Gastrocnemius medialis (tissue), 4 donors: ENCODE measurements at regions not wholly inside any gene's neighbourhood (a gene's known extent, or its start where the extent isn't known, plus 50 kb on each side); places are given as distances from the start of the nearest gene placed in this dataset.

Source experiments
- ATAC-seq, 2 donors: fragments of 150-250 bp; one replicate each; pipeline ENCODE4 v1.9.1; 2016
- DNase-seq, 2 donors: peaks; one replicate each; pipeline ENCODE4 v3.0.0-alpha.2; 2019
- H3K27ac ChIP-seq, 4 donors: fragments of 200-600 bp; sonication (generic); 1 replicate in 1 of 4; 2 replicates in 3 of 4; pipeline ENCODE4 v1.5.1; 2016 to 2018; ENCODE audit warnings: mild to moderate bottlenecking in 2 of 4, moderate library complexity in 1 of 4
- H3K27me3 ChIP-seq, 3 donors: fragments of 200-600 bp; sonication (generic) in 2 of 3; 1 replicate in 1 of 3; 2 replicates in 2 of 3; pipeline versions ENCODE4 v1.5.1 to v1.6.0; 2016 to 2019; ENCODE audit warnings: mild to moderate bottlenecking in 1 of 3, moderate library complexity in 1 of 3
- H3K36me3 ChIP-seq, 2 donors: fragments of 200-600 bp; sonication (generic) in 1 of 2; one replicate each; pipeline ENCODE4 v1.5.1; 2017 to 2018
- H3K4me1 ChIP-seq, 2 donors: fragments of 200-600 bp; sonication (generic) in 1 of 2; one replicate each; pipeline ENCODE4 v1.5.1; 2016 to 2017; ENCODE audit warnings: mild to moderate bottlenecking in 2 of 2
- H3K4me3 ChIP-seq, 4 donors: fragments of 200-600 bp; sonication (generic) in 3 of 4; 1 replicate in 1 of 4; 2 replicates in 3 of 4; pipeline ENCODE4 v1.5.1; 2016 to 2019; ENCODE audit warnings: mild to moderate bottlenecking in 2 of 4
- H3K9me3 ChIP-seq, 3 donors: fragments of 200-600 bp; sonication (generic) in 2 of 3; 1 replicate in 1 of 3; 2 replicates in 2 of 3; pipeline ENCODE4 v1.5.1; 2016 to 2019
- POLR2A ChIP-seq, 2 donors: fragments of 450-650 bp; IDR thresholded peaks; one replicate each; pipeline ENCODE4 v1.6.1; 2017; ENCODE audit warnings: antibody characterized with exemption in 2 of 2, mild to moderate bottlenecking in 2 of 2, moderate library complexity in 2 of 2
- in situ Hi-C, 4 donors: fragments of 200-750 bp; cut with MboI; loops; one replicate each; pipeline versions ENCODE4 v1.15.0 to v1.8.0; 2017; ENCODE audit warnings: low sequenced_read_pairs in 4 of 4
- intact Hi-C: fragments of 100-400 bp; cut with DNase I; formaldehyde crosslinking; loops from one replicate; pipeline ENCODE4 v1.15.1; 2023; ENCODE audit warnings: low total_unique reads
- TF ChIP-seq, protein P1 (sequence below), 5 experiments: fragments of 450-650 bp in 3 of 5; fragments of 200-600 bp in 2 of 5; sonication (generic) in 2 of 5; IDR thresholded peaks in 4 of 5; conservative IDR thresholded peaks in 1 of 5; 1 replicate in 4 of 5; 2 replicates in 1 of 5; pipeline ENCODE4 v1.5.1; 2016 to 2019; ENCODE audit warnings: antibody characterized with exemption in 5 of 5, mild to moderate bottlenecking in 3 of 5, moderate library complexity in 3 of 5

DNA sequence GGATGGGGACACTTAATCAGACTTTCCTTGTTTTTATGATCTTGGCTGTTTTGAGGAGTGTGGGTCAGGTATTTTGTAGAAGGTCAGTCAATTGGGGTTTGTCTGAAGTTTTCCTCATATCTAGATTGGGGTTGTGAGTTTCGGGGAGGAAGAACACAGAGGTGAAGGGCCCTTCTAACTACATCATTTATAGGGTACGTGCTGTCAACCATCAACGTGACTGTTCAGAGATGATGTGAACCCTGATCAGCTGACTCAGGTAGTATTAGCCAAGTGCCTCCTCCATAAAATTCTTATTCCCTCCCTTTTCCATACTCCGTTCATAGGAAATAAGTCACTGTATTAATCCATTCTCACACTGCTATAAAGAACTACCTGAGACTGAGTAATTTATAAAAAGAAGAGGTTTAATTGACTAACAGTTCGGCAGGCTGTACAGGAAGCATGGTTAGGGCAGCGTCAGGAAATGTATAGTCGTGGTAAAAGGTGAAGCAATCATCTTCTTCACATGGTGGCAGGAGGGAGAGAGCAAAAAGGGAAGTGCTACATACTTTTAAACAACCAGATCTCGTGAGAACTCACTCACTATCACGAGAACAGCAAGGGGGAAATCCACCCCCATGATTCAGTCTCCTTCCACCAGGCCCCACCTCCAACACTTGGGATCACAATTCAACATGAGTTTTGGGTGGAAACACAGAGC, 547.1 kb upstream of the LINC00305 start:
- H3K4me3 ChIP-seq, result no peak overlapping the region
- no peaks in the 10 kb centered on the region for H3K4me1 ChIP-seq
- H3K27ac ChIP-seq, result no peak overlapping the region
- H3K27me3 ChIP-seq, result no peaks in the 10 kb centered on the region
- no peak for TF ChIP-seq POLR2A (IDR thresholded peaks at IDR 0.05)
- TF ChIP-seq, protein P1, sequence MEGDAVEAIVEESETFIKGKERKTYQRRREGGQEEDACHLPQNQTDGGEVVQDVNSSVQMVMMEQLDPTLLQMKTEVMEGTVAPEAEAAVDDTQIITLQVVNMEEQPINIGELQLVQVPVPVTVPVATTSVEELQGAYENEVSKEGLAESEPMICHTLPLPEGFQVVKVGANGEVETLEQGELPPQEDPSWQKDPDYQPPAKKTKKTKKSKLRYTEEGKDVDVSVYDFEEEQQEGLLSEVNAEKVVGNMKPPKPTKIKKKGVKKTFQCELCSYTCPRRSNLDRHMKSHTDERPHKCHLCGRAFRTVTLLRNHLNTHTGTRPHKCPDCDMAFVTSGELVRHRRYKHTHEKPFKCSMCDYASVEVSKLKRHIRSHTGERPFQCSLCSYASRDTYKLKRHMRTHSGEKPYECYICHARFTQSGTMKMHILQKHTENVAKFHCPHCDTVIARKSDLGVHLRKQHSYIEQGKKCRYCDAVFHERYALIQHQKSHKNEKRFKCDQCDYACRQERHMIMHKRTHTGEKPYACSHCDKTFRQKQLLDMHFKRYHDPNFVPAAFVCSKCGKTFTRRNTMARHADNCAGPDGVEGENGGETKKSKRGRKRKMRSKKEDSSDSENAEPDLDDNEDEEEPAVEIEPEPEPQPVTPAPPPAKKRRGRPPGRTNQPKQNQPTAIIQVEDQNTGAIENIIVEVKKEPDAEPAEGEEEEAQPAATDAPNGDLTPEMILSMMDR (IDR thresholded peaks at IDR 0.05 in 4 of 5, conservative IDR thresholded peaks at IDR 0.05 in 1 of 5), result no peak
- H3K9me3 ChIP-seq, result no peaks in the 10 kb centered on the region
- no peaks in the 10 kb centered on the region for H3K36me3 ChIP-seq
- intact Hi-C loops, result no loop called here
- DNase-seq, result no peak
- no peak for ATAC-seq
- in situ Hi-C loops, result no loop called here

DNA sequence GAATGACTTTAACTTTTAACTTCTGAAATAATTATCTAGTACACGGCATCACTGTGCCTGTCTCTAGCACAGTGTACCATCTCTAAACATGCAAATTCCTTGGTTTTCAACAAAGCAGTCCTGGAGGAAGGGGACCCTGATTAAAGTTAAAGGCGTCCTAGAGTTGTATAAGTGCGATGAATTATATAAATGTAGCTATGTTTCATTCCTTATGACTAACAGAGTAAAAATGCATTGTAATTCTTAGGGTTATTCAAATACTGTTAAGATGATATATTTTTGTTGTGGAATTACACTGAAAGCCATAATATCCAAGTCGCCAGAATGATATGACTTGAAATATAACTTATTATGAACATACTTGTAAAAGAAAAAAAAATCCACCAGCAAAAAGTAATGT, 544.9 kb upstream of the LINC00305 start:
- TF ChIP-seq POLR2A (IDR thresholded peaks at IDR 0.05), result no peak
- TF ChIP-seq, protein P1 (IDR thresholded peaks at IDR 0.05 in 4 of 5, conservative IDR thresholded peaks at IDR 0.05 in 1 of 5), result no peak
- in situ Hi-C loops, result no loop called here

DNA sequence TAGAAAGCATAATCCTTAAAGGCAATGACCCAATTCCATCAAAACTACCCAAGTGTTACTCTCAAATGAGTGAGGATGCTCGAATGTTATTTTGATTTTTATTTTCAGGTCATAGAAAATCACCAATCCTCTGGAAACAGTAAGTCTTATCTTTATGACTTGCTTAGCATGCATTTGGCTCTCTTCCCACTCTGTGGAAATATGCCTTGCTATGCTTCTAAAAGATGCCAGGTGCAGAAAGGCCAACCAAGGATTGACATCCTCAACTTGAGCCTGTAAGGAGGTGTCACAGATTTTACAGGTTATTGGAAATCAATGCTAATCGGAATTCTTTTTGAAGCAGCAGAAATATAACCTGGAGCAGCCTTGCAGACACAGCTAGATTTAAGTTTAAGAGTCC, 543.9 kb upstream of the LINC00305 start:
- no peak for ATAC-seq
- H3K9me3 ChIP-seq, result no peaks in the 10 kb centered on the region
- in situ Hi-C loops (no loop called here), intact Hi-C loops (no loop called here)
- H3K4me3 ChIP-seq, result no peak overlapping the region
- no peaks in the 10 kb centered on the region for H3K36me3 ChIP-seq
- no peaks in the 10 kb centered on the region for H3K27me3 ChIP-seq
- H3K4me1 ChIP-seq, result no peaks in the 10 kb centered on the region
- TF ChIP-seq POLR2A (IDR thresholded peaks at IDR 0.05), result no peak
- TF ChIP-seq, protein P1 (IDR thresholded peaks at IDR 0.05 in 4 of 5, conservative IDR thresholded peaks at IDR 0.05 in 1 of 5), result no peak
- DNase-seq, result no peak
- no peak overlapping the region for H3K27ac ChIP-seq

More for the DNA sequence above, 544.9 kb upstream of the LINC00305 start:
- Histone ChIP-seq H3K4me3 (no peak overlapping the region), H3K36me3 (no peaks in the 10 kb centered on the region), H3K27me3 (no peaks in the 10 kb centered on the region), H3K9me3 (no peaks in the 10 kb centered on the region), H3K4me1 (no peaks in the 10 kb centered on the region), H3K27ac (no peak overlapping the region)
- no peak for DNase-seq
- intact Hi-C loops, result no loop called here
- no peak for ATAC-seq

DNA sequence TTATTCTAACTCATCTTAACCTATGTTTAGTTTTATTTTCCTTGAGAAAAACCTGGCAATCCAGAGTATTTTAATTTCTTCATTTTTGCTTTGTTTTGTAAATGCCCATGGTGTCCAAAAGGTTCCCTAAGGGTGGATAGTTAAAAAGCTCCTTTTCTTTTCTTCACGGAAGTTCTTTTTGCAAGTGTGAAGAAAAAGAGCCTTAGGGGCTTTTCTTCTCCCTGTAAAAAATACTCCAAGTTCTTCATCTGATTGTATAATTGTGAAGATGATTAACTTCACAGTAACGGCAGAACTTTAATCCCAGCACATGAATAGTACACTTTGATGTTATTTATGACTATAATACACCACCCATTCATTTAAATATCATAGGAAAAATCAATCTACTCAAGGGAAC, 530.2 kb upstream of the LINC00305 start:
- Histone ChIP-seq H3K27ac (no peak overlapping the region), H3K27me3 (no peaks in the 10 kb centered on the region), H3K4me1 (no peaks in the 10 kb centered on the region), H3K9me3 (no peaks in the 10 kb centered on the region), H3K36me3 (no peaks in the 10 kb centered on the region), H3K4me3 (no peak overlapping the region)
- no peak for DNase-seq
- ATAC-seq, result no peak
- intact Hi-C loops, result no loop called here
- no peak for TF ChIP-seq POLR2A (IDR thresholded peaks at IDR 0.05)
- TF ChIP-seq, protein P1 (IDR thresholded peaks at IDR 0.05 in 4 of 5, conservative IDR thresholded peaks at IDR 0.05 in 1 of 5), result no peak
- in situ Hi-C loops, result no loop called here

DNA sequence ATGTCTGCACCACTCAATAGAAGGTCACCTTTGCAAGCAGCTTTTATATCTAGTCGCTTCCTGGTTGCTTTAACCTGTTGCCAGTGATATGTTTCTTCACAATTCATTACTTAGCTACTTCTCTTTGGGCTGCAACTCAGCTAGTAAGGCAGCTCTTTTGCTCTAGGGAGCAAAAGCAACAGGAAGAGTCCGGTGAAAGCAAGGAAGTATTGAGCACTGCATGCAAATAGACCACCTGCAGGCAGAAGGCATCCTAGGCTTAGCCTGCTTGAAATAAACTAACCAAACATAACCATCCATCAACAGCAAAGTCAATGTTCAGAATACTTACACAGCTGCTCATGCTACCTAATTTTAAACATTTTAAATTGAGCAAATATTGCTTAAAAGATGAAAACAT, 529.2 kb upstream of the LINC00305 start:
- intact Hi-C loops (no loop called here), in situ Hi-C loops (no loop called here)
- Histone ChIP-seq H3K27me3 (no peaks in the 10 kb centered on the region), H3K4me1 (no peaks in the 10 kb centered on the region), H3K9me3 (no peaks in the 10 kb centered on the region), H3K36me3 (no peaks in the 10 kb centered on the region), H3K27ac (no peak overlapping the region), H3K4me3 (no peak overlapping the region)
- ATAC-seq, result no peak
- no peak for DNase-seq
- TF ChIP-seq, protein P1 (IDR thresholded peaks at IDR 0.05 in 4 of 5, conservative IDR thresholded peaks at IDR 0.05 in 1 of 5), result no peak
- TF ChIP-seq POLR2A (IDR thresholded peaks at IDR 0.05), result no peak
